Dermis microvascular lymphatic vessel endothelial cell (primary cell): ENCODE measurements at regions not wholly inside any gene's neighbourhood (a gene's known extent, or its start where the extent isn't known, plus 50 kb on each side); places are given as distances from the start of the nearest gene placed in this dataset.

Experiments
- DNase-seq, 2 donors: peaks; one replicate each; pipeline versions ENCODE4 v3.0.0 to v3.0.0-alpha.2; 2010; ENCODE audit warnings: low read depth in 2 of 2

GRCh38 chr2:67970071-67970470 is 92.7 kb downstream of the C1D start:
- no peak for DNase-seq

DNA sequence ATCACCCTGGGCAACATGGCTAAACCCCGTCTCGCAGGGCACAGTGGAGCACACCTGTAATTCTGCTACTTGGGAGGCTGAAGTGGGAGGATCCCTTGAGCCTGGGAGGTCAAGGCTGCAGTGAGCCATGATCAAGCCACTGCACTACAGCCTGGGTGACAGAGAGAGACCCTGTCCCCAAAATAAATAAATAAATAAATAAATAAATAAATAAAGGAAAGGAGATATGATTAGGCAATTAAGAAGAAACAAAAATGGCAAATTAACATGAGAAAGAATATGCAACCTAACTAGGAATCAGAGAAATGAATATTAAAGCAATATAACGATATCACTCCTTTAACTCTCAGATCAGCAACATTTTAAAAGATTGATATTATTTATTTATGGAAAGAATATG is 92.3 kb downstream of the C1D start:
- DNase-seq: no peak

- DNase-seq: peak in 1 of 2 donors; percentile 44
Observed at GRCh38 chr2:67974559-67975430, 88.0 kb downstream of the C1D start.

DNA sequence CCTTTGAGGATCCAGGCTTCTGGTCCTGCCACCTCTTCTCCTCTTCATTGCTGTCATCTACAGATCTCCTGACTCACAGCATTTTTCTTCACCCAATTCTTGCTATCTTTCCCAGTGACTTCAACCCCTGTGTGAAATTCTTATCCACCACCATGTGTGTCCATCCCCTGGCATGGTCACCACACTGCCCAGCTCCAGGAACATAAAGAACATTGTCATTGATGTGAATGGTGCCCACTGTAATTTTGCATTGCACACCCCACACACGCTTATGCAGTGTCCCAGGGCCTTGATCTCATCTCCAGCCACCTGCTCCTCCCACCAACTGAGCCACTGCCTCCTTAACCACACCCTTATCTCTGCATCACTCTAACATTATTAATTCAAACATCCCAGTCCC is 85.3 kb downstream of the C1D start:
- no peak for DNase-seq

DNA sequence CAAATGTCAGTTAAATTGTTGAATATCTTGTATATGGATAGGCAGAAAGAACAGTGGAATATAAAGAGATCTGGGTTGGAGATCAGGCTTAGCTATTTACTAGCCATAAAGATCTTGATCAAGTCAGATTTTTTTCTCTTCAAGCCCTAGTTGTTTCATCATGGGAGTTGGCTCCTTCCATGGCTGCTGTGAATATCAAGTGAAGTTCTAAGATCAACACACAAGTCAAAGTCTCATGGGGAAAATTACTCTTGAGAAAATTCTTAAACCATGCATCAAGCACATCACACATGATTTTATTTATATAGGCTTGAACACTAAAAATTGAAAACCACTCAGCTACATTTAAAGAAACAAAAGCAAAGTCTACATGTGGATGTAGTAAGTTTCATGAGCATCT is 79.8 kb downstream of the C1D start:
- DNase-seq: no peak

- peak in 1 of 2 donors; percentile 55 for DNase-seq
Observed at GRCh38 chr2:67984600-67984999, 78.2 kb downstream of the C1D start.

- DNase-seq: no peak
Observed at GRCh38 chr2:67985586-67985985, 77.2 kb downstream of the C1D start.

GRCh38 chr2:67986258-67986657 is 76.5 kb downstream of the C1D start:
- no peak for DNase-seq
